Suprapubic skin (tissue), 4 donors: ENCODE measurements at regions not wholly inside any gene's neighbourhood (a gene's known extent, or its start where the extent isn't known, plus 50 kb on each side); places are given as distances from the start of the nearest gene placed in this dataset.

Experiments used
- DNase-seq, 2 donors: peaks; one replicate each; pipeline ENCODE4 v3.0.0-alpha.2; 2019; ENCODE audit warnings: low spot score in 2 of 2
- H3K27ac ChIP-seq: fragments of 200-600 bp; sonication (generic); one replicate; pipeline ENCODE4 v1.5.1; 2019
- H3K27me3 ChIP-seq: fragments of 200-600 bp; sonication (generic); one replicate; pipeline ENCODE4 v1.5.1; 2019
- H3K36me3 ChIP-seq: fragments of 200-600 bp; sonication (generic); one replicate; pipeline ENCODE4 v1.5.1; 2019
- H3K4me1 ChIP-seq: fragments of 200-600 bp; sonication (generic); one replicate; pipeline ENCODE4 v1.5.1; 2019
- H3K4me3 ChIP-seq: fragments of 200-600 bp; sonication (generic); one replicate; pipeline ENCODE4 v1.5.1; 2019; ENCODE audit warnings: mild to moderate bottlenecking
- H3K9me3 ChIP-seq: fragments of 200-600 bp; sonication (generic); one replicate; pipeline ENCODE4 v1.5.1; 2019
- CTCF ChIP-seq, 2 donors: fragments of 200-600 bp in 1 of 2; fragments of 450-650 bp in 1 of 2; sonication (generic) in 1 of 2; IDR thresholded peaks; one replicate each; pipeline ENCODE4 v1.5.1; 2016 to 2019; ENCODE audit warnings: antibody characterized with exemption in 2 of 2, mild to moderate bottlenecking in 1 of 2, moderate library complexity in 1 of 2
- EP300 ChIP-seq: sonication (generic); formaldehyde crosslinking; IDR thresholded peaks from one replicate; pipeline ENCODE4 v1.6.1; 2017; ENCODE audit warnings: antibody characterized with exemption
- POLR2A ChIP-seq, 2 donors: fragments of 450-650 bp; IDR thresholded peaks; one replicate each; pipeline ENCODE4 v1.6.1; 2017; ENCODE audit warnings: antibody characterized with exemption in 2 of 2, mild to moderate bottlenecking in 2 of 2, moderate library complexity in 2 of 2
- POLR2AphosphoS5 ChIP-seq, 3 donors: sonication (generic); formaldehyde crosslinking; IDR thresholded peaks; one replicate each; pipeline ENCODE4 v1.6.1; 2017; ENCODE audit warnings: antibody characterized with exemption in 3 of 3
- WGBS: methylation state at CpG from one replicate; pipeline ENCODE4 v1.1.5; 2018; 5-methylcytosine and 5-hydroxymethylcytosine counted together

DNA sequence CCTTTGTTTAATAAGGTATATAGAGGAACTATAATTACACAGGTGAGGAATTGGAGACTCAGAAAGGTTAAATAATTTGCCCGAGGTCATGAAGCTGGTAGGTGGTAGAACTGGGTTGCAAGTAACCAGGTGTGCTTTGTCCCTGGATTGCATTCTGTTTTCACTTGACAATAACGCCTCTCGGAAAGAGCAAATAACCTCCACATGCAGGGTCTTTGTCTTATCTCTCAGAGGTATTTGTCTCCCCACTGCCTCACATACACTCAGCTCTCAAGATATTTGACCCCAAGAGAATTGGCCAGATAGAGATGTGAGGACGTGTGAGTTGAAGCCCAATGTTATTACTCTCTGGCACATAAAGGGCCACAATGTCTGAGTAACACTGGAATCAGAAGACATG is 320.9 kb upstream of the ONECUT1 start:
- H3K4me1 ChIP-seq, result no peaks in the 10 kb centered on the region
- H3K36me3 ChIP-seq, result no peaks in the 10 kb centered on the region
- no peak for DNase-seq
- no peak overlapping the region for H3K4me3 ChIP-seq
- H3K9me3 ChIP-seq, result no peaks in the 10 kb centered on the region
- H3K27ac ChIP-seq, result no peak overlapping the region
- 30% methylated on average over 4 of the region's 4 CpGs for WGBS
- H3K27me3 ChIP-seq, result no peaks in the 10 kb centered on the region
- no peak for TF ChIP-seq POLR2A (IDR thresholded peaks at IDR 0.05)
- TF ChIP-seq POLR2AphosphoS5 (IDR thresholded peaks at IDR 0.05), result no peak
- TF ChIP-seq CTCF (IDR thresholded peaks at IDR 0.05), result no peak
- TF ChIP-seq EP300, result no peak

DNA sequence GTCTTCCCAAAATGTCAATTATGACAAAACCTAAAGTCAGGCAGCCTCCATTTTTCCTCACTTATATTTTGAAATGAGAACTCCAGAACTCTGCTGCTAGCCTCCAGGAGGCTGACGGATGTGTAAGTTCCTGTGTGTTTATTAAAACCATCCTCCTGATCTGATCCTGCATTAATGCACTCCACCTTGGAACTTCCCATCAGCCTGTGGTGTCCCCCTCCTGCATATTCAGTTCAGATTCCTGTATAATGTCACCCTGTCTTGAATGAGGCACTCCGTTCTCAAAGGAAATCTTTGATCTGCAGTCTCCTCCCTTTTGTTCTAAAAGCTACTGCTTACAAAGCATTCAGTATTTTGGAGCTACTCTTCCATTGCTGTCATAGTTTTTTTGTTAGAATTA is 318.2 kb upstream of the ONECUT1 start:
- Histone ChIP-seq H3K27me3 (no peaks in the 10 kb centered on the region), H3K4me3 (no peak overlapping the region), H3K27ac (no peak overlapping the region), H3K36me3 (no peaks in the 10 kb centered on the region), H3K9me3 (no peaks in the 10 kb centered on the region), H3K4me1 (no peaks in the 10 kb centered on the region)
- no peak for DNase-seq
- no peak for TF ChIP-seq CTCF (IDR thresholded peaks at IDR 0.05)
- no peak for TF ChIP-seq EP300
- TF ChIP-seq POLR2A (IDR thresholded peaks at IDR 0.05), result no peak
- no peak for TF ChIP-seq POLR2AphosphoS5 (IDR thresholded peaks at IDR 0.05)
- 59% methylated on average over 2 of the region's 2 CpGs for WGBS

GRCh38 chr15:53107855-53108254 is 317.7 kb upstream of the ONECUT1 start:
- 57% methylated on average over 3 of the region's 3 CpGs for WGBS
- TF ChIP-seq POLR2A (IDR thresholded peaks at IDR 0.05) (no peak), CTCF (IDR thresholded peaks at IDR 0.05) (no peak), POLR2AphosphoS5 (IDR thresholded peaks at IDR 0.05) (no peak), EP300 (no peak)

DNA sequence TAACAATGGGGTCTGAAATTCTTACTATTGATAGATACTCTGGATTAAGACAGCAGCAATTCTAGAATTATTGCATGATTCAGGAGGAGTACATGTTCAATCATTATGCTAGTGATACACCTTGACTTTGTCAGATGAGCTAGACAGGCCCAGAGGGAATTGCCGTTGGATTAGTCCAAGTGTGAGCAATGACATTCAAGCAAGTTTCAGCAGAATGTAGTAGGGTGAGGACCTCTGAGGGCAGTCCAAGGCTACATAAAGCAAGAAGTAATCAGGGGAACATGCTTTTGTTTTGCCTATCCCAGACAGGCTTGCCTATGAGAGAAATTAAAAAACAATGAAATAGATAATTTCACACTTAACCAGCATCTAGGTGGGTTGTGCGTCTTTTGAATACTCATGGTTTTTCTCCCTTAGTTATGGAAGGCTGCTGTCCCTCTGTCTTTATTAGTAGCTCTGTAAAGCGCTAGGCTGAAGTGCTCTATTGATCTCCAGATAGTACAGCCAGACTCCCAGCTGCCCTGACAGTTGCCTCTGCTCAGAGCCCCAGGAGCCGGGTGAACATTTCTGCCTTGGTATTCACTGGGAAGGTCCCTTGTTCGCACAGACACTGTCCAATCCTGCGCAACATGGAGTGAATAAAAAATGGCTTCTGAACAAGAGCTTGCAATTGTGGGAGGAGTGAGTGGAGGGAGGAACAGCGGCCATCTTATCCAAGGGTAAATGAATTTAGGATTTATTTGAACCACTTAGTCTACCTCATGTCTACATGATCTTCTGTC is 316.6 kb upstream of the ONECUT1 start:
- Histone ChIP-seq H3K9me3 (no peaks in the 10 kb centered on the region), H3K27ac (no peak overlapping the region), H3K27me3 (no peaks in the 10 kb centered on the region), H3K4me3 (no peak overlapping the region), H3K36me3 (no peaks in the 10 kb centered on the region), H3K4me1 (no peaks in the 10 kb centered on the region)
- no peak for DNase-seq
- 82% methylated on average over 7 of the region's 7 CpGs for WGBS
- no peak for TF ChIP-seq POLR2AphosphoS5 (IDR thresholded peaks at IDR 0.05)
- TF ChIP-seq CTCF (IDR thresholded peaks at IDR 0.05), result no peak

More at GRCh38 chr15:53107855-53108254, 317.7 kb upstream of the ONECUT1 start:
- H3K4me3 ChIP-seq, result no peak overlapping the region
- H3K27me3 ChIP-seq, result no peaks in the 10 kb centered on the region
- H3K4me1 ChIP-seq, result no peaks in the 10 kb centered on the region
- H3K36me3 ChIP-seq, result no peaks in the 10 kb centered on the region
- no peaks in the 10 kb centered on the region for H3K9me3 ChIP-seq
- no peak overlapping the region for H3K27ac ChIP-seq
- DNase-seq, result no peak

DNA sequence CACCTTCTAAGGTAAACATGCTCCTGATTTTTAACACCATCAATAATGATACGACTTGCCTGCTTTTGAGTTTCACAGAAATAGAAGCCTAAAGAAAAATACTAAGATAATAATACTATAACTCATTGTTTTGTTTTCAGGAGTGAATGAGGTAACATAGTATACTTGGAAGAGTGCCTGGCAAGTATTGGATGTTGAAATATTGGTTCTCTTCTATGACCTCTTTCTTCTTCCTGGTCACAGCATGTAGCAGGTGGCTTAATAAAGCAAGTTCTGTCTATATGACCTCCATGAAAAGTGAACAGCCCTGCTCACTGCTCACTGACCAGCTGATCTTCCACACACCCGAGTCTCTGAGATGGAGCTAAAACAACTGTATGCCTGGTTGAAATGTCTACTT is 312.3 kb upstream of the ONECUT1 start:
- H3K27me3 ChIP-seq, result no peaks in the 10 kb centered on the region
- no peak overlapping the region for H3K4me3 ChIP-seq
- TF ChIP-seq CTCF (IDR thresholded peaks at IDR 0.05) (no peak), POLR2AphosphoS5 (IDR thresholded peaks at IDR 0.05) (no peak), EP300 (no peak), POLR2A (IDR thresholded peaks at IDR 0.05) (no peak)
- DNase-seq, result no peak
- no peaks in the 10 kb centered on the region for H3K9me3 ChIP-seq
- H3K27ac ChIP-seq, result no peak overlapping the region
- no peaks in the 10 kb centered on the region for H3K4me1 ChIP-seq
- H3K36me3 ChIP-seq, result no peaks in the 10 kb centered on the region
- WGBS, result 64% methylated on average over 2 of the region's 2 CpGs
